C4-2B (cell line): ENCODE measurements at regions not wholly inside any gene's neighbourhood (a gene's known extent, or its start where the extent isn't known, plus 50 kb on each side); places are given as distances from the start of the nearest gene placed in this dataset.

Experiments
- H3K27ac ChIP-seq: fragments of 450-650 bp; 2 replicates; pipeline ENCODE4 v1.5.1; 2017
- ZFX ChIP-seq: fragments of 450-650 bp; IDR thresholded peaks from 2 replicates; pipeline ENCODE4 v1.6.1; 2017
- TF ChIP-seq, protein P1 (sequence below): fragments of 450-650 bp; conservative IDR thresholded peaks from 2 replicates; pipeline ENCODE4 v1.5.1; 2017; ENCODE audit warnings: mild to moderate bottlenecking

DNA sequence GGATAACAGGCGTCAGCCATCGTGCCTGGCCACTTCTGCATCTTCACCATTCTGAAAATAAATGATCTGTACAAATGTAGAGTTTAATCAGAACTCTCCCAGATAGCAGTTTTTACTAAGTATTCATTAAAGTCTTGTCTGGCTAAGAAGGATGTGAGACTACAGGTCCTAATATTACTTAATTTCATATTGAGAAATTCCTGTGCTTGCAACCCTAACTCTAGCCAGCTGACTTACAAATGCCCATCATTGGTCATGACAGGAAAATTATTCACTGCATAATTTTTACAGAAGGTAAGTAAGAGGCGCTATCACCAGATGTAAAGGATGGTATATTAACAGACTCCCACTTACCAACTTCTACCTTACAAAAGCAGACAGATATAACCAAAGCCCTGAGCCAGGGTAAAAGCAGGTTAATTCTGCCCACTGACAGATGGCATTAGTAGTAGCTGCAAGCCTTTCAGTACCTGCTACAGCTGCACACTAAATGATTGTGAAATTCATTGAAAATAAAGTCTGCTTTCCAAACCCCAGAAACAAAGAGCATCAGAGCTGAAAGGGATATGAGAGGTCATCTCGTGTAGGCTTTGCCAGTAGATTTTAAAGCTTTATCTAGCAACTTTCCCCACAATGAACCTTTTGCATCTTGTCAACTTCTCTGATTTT lies 55.9 kb upstream of the FOXN2 start:
- TF ChIP-seq, protein P1, sequence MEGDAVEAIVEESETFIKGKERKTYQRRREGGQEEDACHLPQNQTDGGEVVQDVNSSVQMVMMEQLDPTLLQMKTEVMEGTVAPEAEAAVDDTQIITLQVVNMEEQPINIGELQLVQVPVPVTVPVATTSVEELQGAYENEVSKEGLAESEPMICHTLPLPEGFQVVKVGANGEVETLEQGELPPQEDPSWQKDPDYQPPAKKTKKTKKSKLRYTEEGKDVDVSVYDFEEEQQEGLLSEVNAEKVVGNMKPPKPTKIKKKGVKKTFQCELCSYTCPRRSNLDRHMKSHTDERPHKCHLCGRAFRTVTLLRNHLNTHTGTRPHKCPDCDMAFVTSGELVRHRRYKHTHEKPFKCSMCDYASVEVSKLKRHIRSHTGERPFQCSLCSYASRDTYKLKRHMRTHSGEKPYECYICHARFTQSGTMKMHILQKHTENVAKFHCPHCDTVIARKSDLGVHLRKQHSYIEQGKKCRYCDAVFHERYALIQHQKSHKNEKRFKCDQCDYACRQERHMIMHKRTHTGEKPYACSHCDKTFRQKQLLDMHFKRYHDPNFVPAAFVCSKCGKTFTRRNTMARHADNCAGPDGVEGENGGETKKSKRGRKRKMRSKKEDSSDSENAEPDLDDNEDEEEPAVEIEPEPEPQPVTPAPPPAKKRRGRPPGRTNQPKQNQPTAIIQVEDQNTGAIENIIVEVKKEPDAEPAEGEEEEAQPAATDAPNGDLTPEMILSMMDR: no peak
- no peak for TF ChIP-seq ZFX

DNA sequence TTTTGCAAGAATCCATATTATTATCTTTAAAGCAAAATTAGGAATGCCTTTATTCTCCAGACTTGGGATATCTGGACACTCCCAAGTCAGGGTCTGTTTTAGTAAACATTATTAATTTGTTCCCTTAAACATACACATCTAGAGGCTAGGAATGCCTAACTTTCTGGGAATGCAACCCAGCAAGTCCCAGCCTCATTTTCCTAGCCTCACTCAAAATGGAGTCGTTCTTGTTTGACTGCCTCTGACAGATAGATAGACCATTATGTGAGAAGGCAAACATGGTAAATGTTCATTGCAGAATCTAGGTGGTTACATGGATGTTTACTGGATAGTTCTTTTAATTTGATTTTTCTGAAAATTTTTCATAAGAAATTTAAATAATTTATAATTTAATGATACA lies 54.7 kb upstream of the FOXN2 start:
- TF ChIP-seq, protein P1: no peak
- TF ChIP-seq ZFX: no peak

More for the DNA sequence above, 55.9 kb upstream of the FOXN2 start:
- H3K27ac ChIP-seq: no peak overlapping the region

DNA sequence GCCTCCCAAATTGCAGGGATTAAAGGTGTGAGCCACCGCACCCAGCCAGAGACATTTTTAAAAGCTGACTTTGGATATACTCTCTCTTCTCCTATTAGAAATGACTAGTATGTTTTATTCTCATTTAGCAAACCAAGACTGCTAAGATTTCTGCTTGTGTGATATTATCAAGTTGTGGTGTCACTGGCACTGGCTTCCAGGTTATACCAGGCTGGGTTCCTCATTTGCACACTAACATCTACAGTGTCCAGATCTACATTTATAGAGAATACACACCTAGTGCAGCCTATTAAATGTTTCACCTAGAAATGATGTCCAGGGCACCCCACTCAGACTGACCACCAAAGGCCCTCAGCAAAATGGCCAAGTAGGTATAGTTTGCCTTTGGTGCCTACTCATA lies 49.9 kb upstream of the FOXN2 start:
- TF ChIP-seq, protein P1: no peak
- no peak for TF ChIP-seq ZFX
- H3K27ac ChIP-seq: no peak overlapping the region

More for the DNA sequence above, 54.7 kb upstream of the FOXN2 start:
- H3K27ac ChIP-seq: no peak overlapping the region
